H9 (cell line): ENCODE measurements at regions not wholly inside any gene's neighbourhood (a gene's known extent, or its start where the extent isn't known, plus 50 kb on each side); places are given as distances from the start of the nearest gene placed in this dataset.

Experiments
- DNase-seq: peaks from one replicate; pipeline ENCODE4 v3.0.0-alpha.2; 2017
- H2AFZ ChIP-seq: one replicate; pipeline ENCODE4 v1.6.1; 2013; ENCODE audit warnings: mild to moderate bottlenecking, low read length, control low read depth, moderate library complexity
- H2AK5ac ChIP-seq: 2 replicates; pipeline ENCODE4 v1.6.1; 2013; ENCODE audit warnings: low read length, control low read depth, mixed read lengths; ENCODE audit not compliant: insufficient read length
- H2BK120ac ChIP-seq: one replicate; pipeline ENCODE4 v1.6.1; 2013; ENCODE audit warnings: low read depth, mild to moderate bottlenecking, low read length, control low read depth, inconsistent platforms; ENCODE audit not compliant: poor library complexity, severe bottlenecking
- H2BK12ac ChIP-seq: 2 replicates; pipeline ENCODE4 v1.6.1; 2013; ENCODE audit warnings: low read length, control low read depth, mixed read lengths, low read depth; ENCODE audit not compliant: insufficient read length
- H2BK15ac ChIP-seq: 2 replicates; pipeline ENCODE4 v1.6.1; 2013; ENCODE audit warnings: low read depth, low read length, control low read depth
- H2BK20ac ChIP-seq: one replicate; pipeline ENCODE4 v1.6.1; 2013; ENCODE audit warnings: low read depth, mild to moderate bottlenecking, low read length, control low read depth, inconsistent platforms; ENCODE audit not compliant: poor library complexity, severe bottlenecking
- H2BK5ac ChIP-seq: 2 replicates; pipeline ENCODE4 v1.6.1; 2013; ENCODE audit warnings: low read length, control low read depth, mixed read lengths; ENCODE audit not compliant: insufficient read length
- H3K14ac ChIP-seq: 2 replicates; pipeline ENCODE4 v1.6.1; 2013; ENCODE audit warnings: low read length, control low read depth; ENCODE audit not compliant: insufficient read depth
- H3K18ac ChIP-seq: 2 replicates; pipeline ENCODE4 v1.6.1; 2013; ENCODE audit warnings: low read depth, mild to moderate bottlenecking, mixed read lengths, low read length, control low read depth; ENCODE audit not compliant: insufficient read length
- H3K23ac ChIP-seq: 2 replicates; pipeline ENCODE4 v1.6.1; 2013; ENCODE audit warnings: low read length, control low read depth, mixed read lengths, low read depth; ENCODE audit not compliant: insufficient read length
- H3K23me2 ChIP-seq: 2 replicates; pipeline ENCODE4 v1.6.1; 2013; ENCODE audit warnings: low read depth, mild to moderate bottlenecking, mixed read lengths, low read length, control low read depth; ENCODE audit not compliant: insufficient read length, poor library complexity, severe bottlenecking
- H3K27ac ChIP-seq: 2 replicates; pipeline ENCODE4 v1.5.1; 2013; ENCODE audit warnings: low read length, control low read depth, mixed read lengths, low read depth; ENCODE audit not compliant: insufficient read length
- H3K27me3 ChIP-seq: 2 replicates; pipeline ENCODE4 v1.6.1; 2013; ENCODE audit warnings: low read length, control low read depth, inconsistent platforms; ENCODE audit not compliant: insufficient read depth
- H3K4ac ChIP-seq: 2 replicates; pipeline ENCODE4 v1.6.1; 2013; ENCODE audit warnings: low read depth, mild to moderate bottlenecking, control low read depth, inconsistent platforms, low read length, moderate library complexity
- H3K4me1 ChIP-seq: 2 replicates; pipeline ENCODE4 v1.6.1; 2013; ENCODE audit warnings: low read length, control low read depth, inconsistent platforms; ENCODE audit not compliant: insufficient read depth
- H3K4me2 ChIP-seq: 2 replicates; pipeline ENCODE4 v1.6.1; 2013; ENCODE audit warnings: low read length, control low read depth, mixed read lengths; ENCODE audit not compliant: insufficient read length, insufficient read depth
- H3K56ac ChIP-seq: 2 replicates; pipeline ENCODE4 v1.6.1; 2013; ENCODE audit warnings: low read depth, mild to moderate bottlenecking, mixed read lengths, low read length, control low read depth; ENCODE audit not compliant: insufficient read length
- H3K79me1 ChIP-seq: 2 replicates; pipeline ENCODE4 v1.6.1; 2013; ENCODE audit warnings: low read depth, mild to moderate bottlenecking, moderate library complexity, low read length, control low read depth, inconsistent platforms; ENCODE audit not compliant: insufficient read depth, poor library complexity, severe bottlenecking
- H3K79me2 ChIP-seq: 2 replicates; pipeline ENCODE4 v1.6.1; 2013; ENCODE audit warnings: low read length, control low read depth, inconsistent platforms; ENCODE audit not compliant: insufficient read depth
- H3K9ac ChIP-seq: 2 replicates; pipeline ENCODE4 v1.6.1; 2013; ENCODE audit warnings: low read length, control low read depth, mixed read lengths; ENCODE audit not compliant: insufficient read length; ENCODE audit errors: extremely low read depth
- H3K9me3 ChIP-seq: one replicate; pipeline ENCODE4 v1.6.1; 2013; ENCODE audit warnings: low read depth, low read length, inconsistent platforms; ENCODE audit not compliant: control insufficient read depth
- H3T11ph ChIP-seq: one replicate; pipeline ENCODE4 v1.6.1; 2013; ENCODE audit warnings: mild to moderate bottlenecking, low read length, control low read depth, inconsistent platforms
- H4K20me1 ChIP-seq: one replicate; pipeline ENCODE4 v1.6.1; 2013; ENCODE audit not compliant: control insufficient read depth, insufficient read length, insufficient read depth
- H4K5ac ChIP-seq: 2 replicates; pipeline ENCODE4 v1.6.1; 2013; ENCODE audit warnings: low read depth, mild to moderate bottlenecking, mixed read lengths, low read length, control low read depth; ENCODE audit not compliant: insufficient read length
- H4K8ac ChIP-seq: replicated peaks from 2 replicates; pipeline ENCODE4 v1.6.1; 2013; ENCODE audit warnings: low read length, control low read depth, mixed read lengths, low read depth; ENCODE audit not compliant: insufficient read length
- H4K91ac ChIP-seq: 2 replicates; pipeline ENCODE4 v1.6.1; 2013; ENCODE audit warnings: low read depth, mild to moderate bottlenecking, moderate library complexity, mixed read lengths, low read length, control low read depth; ENCODE audit not compliant: insufficient read length
- H3K27ac Mint-ChIP-seq, 3 experiments: 2 replicates in 2 of 3; 3 replicates in 1 of 3; pipeline ENCODE4 v1.8.0; 2020 to 2021; ENCODE audit warnings: mixed read lengths in 3 of 3, mild to moderate bottlenecking in 1 of 3, moderate library complexity in 1 of 3
- H3K27me3 Mint-ChIP-seq: 2 replicates; pipeline ENCODE4 v1.8.0; 2021; ENCODE audit warnings: low read depth, mild to moderate bottlenecking, moderate library complexity, mixed read lengths
- H3K36me3 Mint-ChIP-seq, 3 experiments: 2 replicates in 2 of 3; 3 replicates in 1 of 3; pipeline ENCODE4 v1.8.0; 2020 to 2021; ENCODE audit warnings: low read depth in 3 of 3, mixed read lengths in 3 of 3; ENCODE audit not compliant: insufficient read depth in 1 of 3
- H3K4me1 Mint-ChIP-seq, 2 experiments: 2 replicates each; pipeline ENCODE4 v1.8.0; 2020; ENCODE audit warnings: mixed read lengths in 2 of 2
- H3K4me3 Mint-ChIP-seq, 2 experiments: 2 replicates in 1 of 2; 3 replicates in 1 of 2; pipeline ENCODE4 v1.8.0; 2020 to 2021; ENCODE audit warnings: mild to moderate bottlenecking in 2 of 2, mixed read lengths in 2 of 2, moderate library complexity in 1 of 2
- H3K9me3 Mint-ChIP-seq, 2 experiments: 2 replicates in 1 of 2; 3 replicates in 1 of 2; pipeline ENCODE4 v1.8.0; 2020; ENCODE audit warnings: mild to moderate bottlenecking in 2 of 2, mixed read lengths in 2 of 2, moderate library complexity in 1 of 2
- CTCF ChIP-seq: fragments of 200-600 bp; sonication (generic); conservative IDR thresholded peaks from 3 replicates; pipeline ENCODE4 v1.8.0; 2021; ENCODE audit warnings: antibody characterized with exemption, mild to moderate bottlenecking
- WGBS: extraction: QIAGEN DNeasy Blood & Tissue Kit; methylation state at CpG from one replicate; pipeline ENCODE4 v1.1.7; 2013; ENCODE audit warnings: missing lambda C conversion rate, low lambda C conversion rate, mixed read lengths; ENCODE audit not compliant: insufficient read length; ENCODE audit errors: extremely low coverage; 5-methylcytosine and 5-hydroxymethylcytosine counted together

GRCh38 chr11:116379185-116379828 lies 393.5 kb downstream of the BUD13 start:
- peaks cover 3% of the 10 kb centered on the region; the same call in 1 of the 2 replicates for H3K4me1 ChIP-seq
- no peak overlapping the region for H4K5ac ChIP-seq
- H3K9ac ChIP-seq, result no peak overlapping the region
- no CpG with 5 or more reads among the region's 7 CpGs for WGBS
- H3T11ph ChIP-seq, result no peak overlapping the region
- no peak overlapping the region for H2AK5ac ChIP-seq
- Mint-ChIP-seq H3K9me3 (peaks cover 2 to 5% of the 10 kb centered on the region in 2 experiments; a peak in 4 of 5 replicates), H3K27ac (no peak overlapping the region), H3K4me1 (peaks cover 15 to 20% of the 10 kb centered on the region in 2 experiments), H3K36me3 (peaks cover 0 to 3% (median 2%) of the 10 kb centered on the region in 3 experiments; a peak in 1 of 7 replicates), H3K4me3 (no peak overlapping the region), H3K27me3 (no peaks in the 10 kb centered on the region; the same call in 1 of the 2 replicates)
- no peak overlapping the region for H3K18ac ChIP-seq
- TF ChIP-seq CTCF, result no peak
- no peaks in the 10 kb centered on the region for H4K20me1 ChIP-seq
- no peak overlapping the region for H4K8ac ChIP-seq
- DNase-seq, result peak; percentile 43
- H3K23me2 ChIP-seq, result no peaks in the 10 kb centered on the region
- H3K79me1 ChIP-seq, result no peaks in the 10 kb centered on the region
- peak overlapping the region; percentile 30 for H3K4me2 ChIP-seq
- no peaks in the 10 kb centered on the region for H3K27me3 ChIP-seq
- H2AFZ ChIP-seq, result no peak overlapping the region
- no peak overlapping the region for H3K4ac ChIP-seq
- no peak overlapping the region for H3K56ac ChIP-seq
- no peak overlapping the region for H3K23ac ChIP-seq
- no peaks in the 10 kb centered on the region for H3K79me2 ChIP-seq
- no peaks in the 10 kb centered on the region for H3K9me3 ChIP-seq
- H2BK12ac ChIP-seq, result no peak overlapping the region
- H2BK15ac ChIP-seq, result no peak overlapping the region
- no peak overlapping the region for H3K14ac ChIP-seq
- H2BK120ac ChIP-seq, result no peak overlapping the region
- no peak overlapping the region for H4K91ac ChIP-seq
- H3K27ac ChIP-seq, result no peak overlapping the region
- H2BK20ac ChIP-seq, result no peak overlapping the region
- no peak overlapping the region for H2BK5ac ChIP-seq
